IMR-90 (cell line): ENCODE measurements at regions not wholly inside any gene's neighbourhood (a gene's known extent, or its start where the extent isn't known, plus 50 kb on each side); places are given as distances from the start of the nearest gene placed in this dataset.

Experiments used
- ATAC-seq: fragments of 200-7000 bp; cut with Tn5 transposase; 2 replicates; pipeline ENCODE4 v1.9.1; 2020; ENCODE audit warnings: low read depth, mild to moderate bottlenecking, moderate library complexity
- BruUV-seq: library from RNA; stranded (reverse); fragments of 400-500 nt; replicated peaks from 2 replicates; lab custom pipeline; 2021; lab: Mats Ljungman, UMichigan
- CTCF ChIA-PET: fragments of 300-600 bp; formaldehyde crosslinking; extraction: SDS; loops from one replicate; lab custom pipeline; 2021; ENCODE audit warnings: antibody characterized with exemption; lab: Yijun Ruan, JAX
- POLR2A ChIA-PET: fragments of 300-600 bp; sonication (Branson Sonifier 250); formaldehyde crosslinking; loops from one replicate; lab custom pipeline; 2022; ENCODE audit warnings: antibody characterized with exemption; ENCODE audit not compliant: unreplicated experiment; lab: Charles Lee
- DNase-seq: peaks from one replicate; pipeline ENCODE4 v3.0.0; 2013
- H2AFZ ChIP-seq: replicated peaks from 2 replicates; pipeline ENCODE3; 2013; ENCODE audit warnings: low read length, mild to moderate bottlenecking; ENCODE audit not compliant: poor library complexity
- H2AK5ac ChIP-seq: 2 replicates; pipeline ENCODE4 v1.6.1; 2013; ENCODE audit warnings: low read depth, low read length, inconsistent platforms
- H2AK9ac ChIP-seq: replicated peaks from 2 replicates; pipeline ENCODE3; 2013; ENCODE audit warnings: mild to moderate bottlenecking, low read depth, low read length, moderate library complexity; ENCODE audit not compliant: poor library complexity
- H2BK120ac ChIP-seq: 2 replicates; pipeline ENCODE4 v1.6.1; 2013; ENCODE audit warnings: low read depth, low read length, inconsistent platforms
- H2BK15ac ChIP-seq: 3 replicates; pipeline ENCODE4 v1.6.1; 2013; ENCODE audit warnings: low read depth, low read length, inconsistent platforms
- H2BK20ac ChIP-seq: 2 replicates; pipeline ENCODE4 v1.6.1; 2013; ENCODE audit warnings: low read depth, mild to moderate bottlenecking, inconsistent platforms, low read length, moderate library complexity
- H2BK5ac ChIP-seq: 2 replicates; pipeline ENCODE4 v1.6.1; 2013; ENCODE audit warnings: mild to moderate bottlenecking, low read depth, low read length, inconsistent platforms; ENCODE audit not compliant: poor library complexity, severe bottlenecking
- H3K14ac ChIP-seq: replicated peaks from 2 replicates; pipeline ENCODE4 v1.6.1; 2013; ENCODE audit warnings: low read depth, low read length, inconsistent platforms
- H3K18ac ChIP-seq: 2 replicates; pipeline ENCODE4 v1.6.1; 2013; ENCODE audit warnings: low read depth, low read length, control low read depth
- H3K23ac ChIP-seq: 2 replicates; pipeline ENCODE4 v1.6.1; 2013; ENCODE audit warnings: low read depth, low read length, inconsistent platforms
- H3K27ac ChIP-seq: 2 replicates; pipeline ENCODE4 v1.5.1; 2013; ENCODE audit warnings: mild to moderate bottlenecking, control low read depth, low read length; ENCODE audit not compliant: insufficient read depth
- H3K27me3 ChIP-seq: 2 replicates; pipeline ENCODE4 v1.6.1; 2013; ENCODE audit warnings: low read length; ENCODE audit not compliant: control insufficient read depth, insufficient read depth
- H3K36me3 ChIP-seq: 2 replicates; pipeline ENCODE4 v1.6.1; 2013; ENCODE audit warnings: low read length, mixed read lengths; ENCODE audit not compliant: control insufficient read depth, insufficient read depth
- H3K4ac ChIP-seq: 2 replicates; pipeline ENCODE4 v1.6.1; 2013; ENCODE audit warnings: low read depth, low read length, inconsistent platforms
- H3K4me1 ChIP-seq: 2 replicates; pipeline ENCODE4 v1.6.1; 2013; ENCODE audit warnings: low read length, mixed read lengths; ENCODE audit not compliant: control insufficient read depth, insufficient read depth
- H3K4me2 ChIP-seq: 2 replicates; pipeline ENCODE4 v1.6.1; 2013; ENCODE audit warnings: low read depth, mild to moderate bottlenecking, control low read depth, low read length, moderate library complexity
- H3K4me3 ChIP-seq: 2 replicates; pipeline ENCODE4 v1.5.1; 2013; ENCODE audit warnings: low read depth, mild to moderate bottlenecking, control low read depth, low read length, moderate library complexity; ENCODE audit not compliant: insufficient read depth
- H3K56ac ChIP-seq: 2 replicates; pipeline ENCODE4 v1.6.1; 2013; ENCODE audit warnings: low read length, inconsistent platforms; ENCODE audit not compliant: insufficient read depth; ENCODE audit errors: extremely low read depth
- H3K79me1 ChIP-seq, 2 experiments: 2 replicates each; pipeline ENCODE4 v1.6.1; 2013; ENCODE audit warnings: low read length in 2 of 2, inconsistent platforms in 1 of 2, low read depth in 1 of 2
- H3K9ac ChIP-seq: 2 replicates; pipeline ENCODE4 v1.6.1; 2013; ENCODE audit warnings: low read depth, low read length, control low read depth
- H3K9me1 ChIP-seq: 2 replicates; pipeline ENCODE4 v1.6.1; 2013; ENCODE audit warnings: low read length, inconsistent platforms; ENCODE audit not compliant: insufficient read depth
- H3K9me3 ChIP-seq: 2 replicates; pipeline ENCODE4 v1.6.1; 2013; ENCODE audit warnings: low read length; ENCODE audit not compliant: control insufficient read depth, insufficient read depth
- H4K20me1 ChIP-seq: 2 replicates; pipeline ENCODE4 v1.6.1; 2013; ENCODE audit warnings: low read length, inconsistent platforms; ENCODE audit not compliant: insufficient read depth
- H4K5ac ChIP-seq: 2 replicates; pipeline ENCODE4 v1.6.1; 2013; ENCODE audit warnings: mild to moderate bottlenecking, low read depth, low read length, control low read depth
- H4K8ac ChIP-seq, 2 experiments: 2 replicates each; pipeline ENCODE4 v1.6.1; 2013; ENCODE audit warnings: low read depth in 2 of 2, low read length in 2 of 2, control low read depth in 1 of 2, inconsistent platforms in 1 of 2
- H4K91ac ChIP-seq: 2 replicates; pipeline ENCODE4 v1.6.1; 2013; ENCODE audit warnings: low read depth, low read length, inconsistent platforms; ENCODE audit not compliant: insufficient read depth
- BHLHE40 ChIP-seq: fragments of 150-350 bp; IDR thresholded peaks from 2 replicates; pipeline ENCODE4 v1.6.1; 2016; ENCODE audit warnings: mild to moderate bottlenecking, low read depth, low read length
- CHD1 ChIP-seq: IDR thresholded peaks from 2 replicates; pipeline ENCODE4 v1.6.1; 2012; ENCODE audit warnings: low read depth, low read length, improper control_type of control experiment
- FOS ChIP-seq: fragments of 150-350 bp; IDR thresholded peaks from 2 replicates; pipeline ENCODE4 v1.6.1; 2016; ENCODE audit warnings: low read depth, low read length
- MAFK ChIP-seq: IDR thresholded peaks from 2 replicates; pipeline ENCODE4 v1.6.1; 2012; ENCODE audit warnings: low read depth, low read length, improper control_type of control experiment
- MAZ ChIP-seq: IDR thresholded peaks from 2 replicates; pipeline ENCODE4 v1.6.1; 2012; ENCODE audit warnings: low read depth, mild to moderate bottlenecking, low read length, improper control_type of control experiment, moderate library complexity, borderline replicate concordance
- POLR2A ChIP-seq: IDR thresholded peaks from 2 replicates; pipeline ENCODE4 v1.6.1; 2012; ENCODE audit warnings: mild to moderate bottlenecking, low read depth, low read length
- RAD21 ChIP-seq: IDR thresholded peaks from 2 replicates; pipeline ENCODE4 v1.6.1; 2012; ENCODE audit warnings: low read length, improper control_type of control experiment
- RCOR1 ChIP-seq: IDR thresholded peaks from 2 replicates; pipeline ENCODE4 v1.6.1; 2012; ENCODE audit warnings: mild to moderate bottlenecking, low read length, improper control_type of control experiment; ENCODE audit not compliant: insufficient replicate concordance
- SMC3 ChIP-seq: fragments of 150-350 bp; IDR thresholded peaks from 2 replicates; pipeline ENCODE4 v1.6.1; 2016; ENCODE audit warnings: low read depth, mild to moderate bottlenecking, antibody characterized with exemption, low read length, moderate library complexity
- WGBS, 2 experiments: methylation state at CpG; one replicate each; pipeline versions ENCODE4 v1.1.5 to v1.1.7; 2013; ENCODE audit warnings: missing lambda C conversion rate in 2 of 2; ENCODE audit not compliant: insufficient read length in 1 of 2; ENCODE audit errors: extremely low coverage in 2 of 2; 5-methylcytosine and 5-hydroxymethylcytosine counted together
- dilution Hi-C: fragments of 300-500 bp; cut with HindIII; formaldehyde crosslinking; loops from one replicate; pipeline ENCODE4 v1.14.3; 2018; ENCODE audit warnings: low sequenced_read_pairs; ENCODE audit not compliant: unreplicated experiment
- in situ Hi-C: fragments of 300-500 bp; cut with MboI; formaldehyde crosslinking; loops from 3 replicates; pipeline ENCODE4 v1.14.3; 2019; ENCODE audit warnings: low sequenced_read_pairs, inconsistent platforms, mixed read lengths
- intact Hi-C: fragments of 100-400 bp; cut with micrococcal nuclease; formaldehyde crosslinking; loops from 2 replicates; pipeline ENCODE4 v1.10.0; 2022
- TF ChIP-seq, protein P1 (sequence below): fragments of 150-350 bp; IDR thresholded peaks from 2 replicates; pipeline ENCODE4 v1.6.1; 2016; ENCODE audit warnings: low read depth, mild to moderate bottlenecking, low read length, moderate library complexity, borderline replicate concordance

DNA sequence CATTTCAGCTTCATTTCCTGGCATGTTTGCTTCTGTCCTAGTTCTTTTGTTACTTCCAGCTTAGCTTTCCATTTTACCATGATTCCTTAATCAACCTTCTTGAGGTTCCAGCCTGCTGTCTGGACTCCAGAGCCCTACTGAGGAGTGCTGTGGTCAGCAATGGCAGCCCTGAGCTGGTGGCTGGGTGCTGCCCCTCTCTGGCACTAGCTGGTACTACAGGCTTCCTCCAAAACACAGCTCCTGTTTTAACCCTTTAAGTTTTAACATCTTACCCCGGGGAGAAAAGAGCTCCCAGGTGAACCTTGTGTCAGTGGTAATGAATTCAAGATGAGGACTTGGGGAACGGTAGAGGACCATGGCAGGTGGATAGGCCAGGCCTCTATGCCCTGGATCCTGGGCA, 395.5 kb downstream of the TMEM114 start:
- Histone ChIP-seq H2BK20ac (no peak overlapping the region), H2AK9ac (no peak overlapping the region), H4K20me1 (no peaks in the 10 kb centered on the region), H3K4me3 (no peak overlapping the region), H3K36me3 (no peaks in the 10 kb centered on the region), H2AFZ (no peak overlapping the region), H3K56ac (no peak overlapping the region), H3K4me1 (no peaks in the 10 kb centered on the region), H3K9me1 (no peaks in the 10 kb centered on the region), H2BK15ac (no peak overlapping the region), H3K27me3 (no peaks in the 10 kb centered on the region), H2BK120ac (no peak overlapping the region), H2AK5ac (no peak overlapping the region), H4K8ac (no peak overlapping the region), H3K27ac (no peak overlapping the region), H3K9ac (no peak overlapping the region), H3K18ac (no peak overlapping the region), H3K23ac (no peak overlapping the region), H3K4ac (no peak overlapping the region), H4K5ac (no peak overlapping the region), H4K91ac (no peak overlapping the region), H2BK5ac (no peak overlapping the region), H3K79me1 (no peaks in the 10 kb centered on the region), H3K9me3 (peaks cover 24% of the 10 kb centered on the region), H3K14ac (no peak overlapping the region), H3K4me2 (no peak overlapping the region)
- CTCF ChIA-PET: no interaction called here
- no CpG with 5 or more reads among the region's 2 CpGs for WGBS, 2 experiments
- no peak for ATAC-seq
- no peak for DNase-seq
- in situ Hi-C loops: no loop called here
- dilution Hi-C loops: no loop called here
- POLR2A ChIA-PET: no interaction called here
- BruUV-seq: no TSS peak
- intact Hi-C loops: no loop called here
- TF ChIP-seq RAD21 (no peak), CHD1 (no peak), MAZ (no peak), SMC3 (no peak), FOS (no peak), POLR2A (no peak), BHLHE40 (no peak), RCOR1 (no peak), MAFK (no peak)
- TF ChIP-seq, protein P1, sequence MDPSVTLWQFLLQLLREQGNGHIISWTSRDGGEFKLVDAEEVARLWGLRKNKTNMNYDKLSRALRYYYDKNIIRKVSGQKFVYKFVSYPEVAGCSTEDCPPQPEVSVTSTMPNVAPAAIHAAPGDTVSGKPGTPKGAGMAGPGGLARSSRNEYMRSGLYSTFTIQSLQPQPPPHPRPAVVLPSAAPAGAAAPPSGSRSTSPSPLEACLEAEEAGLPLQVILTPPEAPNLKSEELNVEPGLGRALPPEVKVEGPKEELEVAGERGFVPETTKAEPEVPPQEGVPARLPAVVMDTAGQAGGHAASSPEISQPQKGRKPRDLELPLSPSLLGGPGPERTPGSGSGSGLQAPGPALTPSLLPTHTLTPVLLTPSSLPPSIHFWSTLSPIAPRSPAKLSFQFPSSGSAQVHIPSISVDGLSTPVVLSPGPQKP: no peak
